ENCODE measurements at regions not wholly inside any gene's neighbourhood (a gene's known extent, or its start where the extent isn't known, plus 50 kb on each side); places are given as distances from the start of the nearest gene placed in this dataset.

GRCh38 chr4:175369087-175369486 lies 443.0 kb downstream of the GPM6A start:
- Histone ChIP-seq H3K4me1 (ENCODE audit: control insufficient read depth, insufficient read depth, low read length) (no peaks in the 10 kb centered on the region), H3K9ac (ENCODE audit: low read length in 2 of 2) (no peak overlapping the region), H3K9me3 (ENCODE audit: control insufficient read depth in 2 of 2, low read length in 2 of 2) (no peaks in the 10 kb centered on the region), H3K36me3 (ENCODE audit: control insufficient read depth in 2 of 2, insufficient read depth in 2 of 2, low read length in 2 of 2) (no peaks in the 10 kb centered on the region), H3K27me3 (ENCODE audit: control insufficient read depth in 1 of 2, insufficient read depth in 2 of 2, low read length in 2 of 2) (no peaks in the 10 kb centered on the region), H3K27ac (ENCODE audit: low read length) (no peak overlapping the region), H3K4me3 (ENCODE audit: low read length in 2 of 2) (no peak overlapping the region)

GRCh38 chr4:175371091-175371490 lies 441.0 kb downstream of the GPM6A start:
- Histone ChIP-seq H3K4me3 (ENCODE audit: low read length in 2 of 2) (no peak overlapping the region), H3K9me3 (ENCODE audit: control insufficient read depth in 2 of 2, low read length in 2 of 2) (no peaks in the 10 kb centered on the region), H3K27ac (ENCODE audit: low read length) (no peak overlapping the region), H3K4me1 (ENCODE audit: control insufficient read depth, insufficient read depth, low read length) (no peaks in the 10 kb centered on the region), H3K9ac (ENCODE audit: low read length in 2 of 2) (no peak overlapping the region), H3K36me3 (ENCODE audit: control insufficient read depth in 2 of 2, insufficient read depth in 2 of 2, low read length in 2 of 2) (no peaks in the 10 kb centered on the region), H3K27me3 (ENCODE audit: control insufficient read depth in 1 of 2, insufficient read depth in 2 of 2, low read length in 2 of 2) (no peaks in the 10 kb centered on the region)

GRCh38 chr4:175373031-175373430 lies 439.0 kb downstream of the GPM6A start:
- Histone ChIP-seq H3K36me3 (ENCODE audit: control insufficient read depth in 2 of 2, insufficient read depth in 2 of 2, low read length in 2 of 2) (no peaks in the 10 kb centered on the region), H3K4me3 (ENCODE audit: low read length in 2 of 2) (no peak overlapping the region), H3K27me3 (ENCODE audit: control insufficient read depth in 1 of 2, insufficient read depth in 2 of 2, low read length in 2 of 2) (no peaks in the 10 kb centered on the region), H3K4me1 (ENCODE audit: control insufficient read depth, insufficient read depth, low read length) (no peaks in the 10 kb centered on the region), H3K27ac (ENCODE audit: low read length) (no peak overlapping the region), H3K9me3 (ENCODE audit: control insufficient read depth in 2 of 2, low read length in 2 of 2) (no peaks in the 10 kb centered on the region), H3K9ac (ENCODE audit: low read length in 2 of 2) (no peak overlapping the region)

GRCh38 chr4:175374459-175374858 lies 437.6 kb downstream of the GPM6A start:
- Histone ChIP-seq H3K9me3 (ENCODE audit: control insufficient read depth in 2 of 2, low read length in 2 of 2) (no peaks in the 10 kb centered on the region), H3K4me3 (ENCODE audit: low read length in 2 of 2) (no peak overlapping the region), H3K27ac (ENCODE audit: low read length) (no peak overlapping the region)

GRCh38 chr4:175376287-175376977 lies 435.6 kb downstream of the GPM6A start:
- no peaks in the 10 kb centered on the region for H3K36me3 ChIP-seq (ENCODE audit: control insufficient read depth in 2 of 2, insufficient read depth in 2 of 2, low read length in 2 of 2)
- H3K9ac ChIP-seq (ENCODE audit: low read length in 2 of 2) = no peak overlapping the region
- no peaks in the 10 kb centered on the region for H3K27me3 ChIP-seq (ENCODE audit: control insufficient read depth in 1 of 2, insufficient read depth in 2 of 2, low read length in 2 of 2)
- no peak overlapping the region for H3K4me3 ChIP-seq (ENCODE audit: low read length in 2 of 2)
- no peaks in the 10 kb centered on the region for H3K4me1 ChIP-seq (ENCODE audit: control insufficient read depth, insufficient read depth, low read length)
- no peaks in the 10 kb centered on the region for H3K9me3 ChIP-seq (ENCODE audit: control insufficient read depth in 2 of 2, low read length in 2 of 2)
- no peak overlapping the region for H3K27ac ChIP-seq (ENCODE audit: low read length)

More at GRCh38 chr4:175374459-175374858, 437.6 kb downstream of the GPM6A start:
- Histone ChIP-seq H3K9ac (ENCODE audit: low read length in 2 of 2) (no peak overlapping the region), H3K4me1 (ENCODE audit: control insufficient read depth, insufficient read depth, low read length) (no peaks in the 10 kb centered on the region), H3K27me3 (ENCODE audit: control insufficient read depth in 1 of 2, insufficient read depth in 2 of 2, low read length in 2 of 2) (no peaks in the 10 kb centered on the region), H3K36me3 (ENCODE audit: control insufficient read depth in 2 of 2, insufficient read depth in 2 of 2, low read length in 2 of 2) (no peaks in the 10 kb centered on the region)

- Histone ChIP-seq H3K27me3 (ENCODE audit: control insufficient read depth in 1 of 2, insufficient read depth in 2 of 2, low read length in 2 of 2) (no peaks in the 10 kb centered on the region), H3K9ac (ENCODE audit: low read length in 2 of 2) (no peak overlapping the region), H3K36me3 (ENCODE audit: control insufficient read depth in 2 of 2, insufficient read depth in 2 of 2, low read length in 2 of 2) (no peaks in the 10 kb centered on the region)
Observed at GRCh38 chr4:175377203-175377602, 434.9 kb downstream of the GPM6A start.

GRCh38 chr4:175378372-175378771 lies 433.7 kb downstream of the GPM6A start:
- H3K27me3 ChIP-seq (ENCODE audit: control insufficient read depth in 1 of 2, insufficient read depth in 2 of 2, low read length in 2 of 2) = no peaks in the 10 kb centered on the region
- H3K9me3 ChIP-seq (ENCODE audit: control insufficient read depth in 2 of 2, low read length in 2 of 2) = no peaks in the 10 kb centered on the region
- no peak overlapping the region for H3K4me3 ChIP-seq (ENCODE audit: low read length in 2 of 2)
- H3K4me1 ChIP-seq (ENCODE audit: control insufficient read depth, insufficient read depth, low read length) = no peaks in the 10 kb centered on the region
- H3K9ac ChIP-seq (ENCODE audit: low read length in 2 of 2) = no peak overlapping the region
- H3K27ac ChIP-seq (ENCODE audit: low read length) = no peak overlapping the region
- H3K36me3 ChIP-seq (ENCODE audit: control insufficient read depth in 2 of 2, insufficient read depth in 2 of 2, low read length in 2 of 2) = no peaks in the 10 kb centered on the region

More at GRCh38 chr4:175377203-175377602, 434.9 kb downstream of the GPM6A start:
- Histone ChIP-seq H3K4me1 (ENCODE audit: control insufficient read depth, insufficient read depth, low read length) (no peaks in the 10 kb centered on the region), H3K4me3 (ENCODE audit: low read length in 2 of 2) (no peak overlapping the region), H3K9me3 (ENCODE audit: control insufficient read depth in 2 of 2, low read length in 2 of 2) (no peaks in the 10 kb centered on the region), H3K27ac (ENCODE audit: low read length) (no peak overlapping the region)

GRCh38 chr4:175380841-175381240 lies 431.2 kb downstream of the GPM6A start:
- Histone ChIP-seq H3K27ac (ENCODE audit: low read length) (no peak overlapping the region), H3K4me3 (ENCODE audit: low read length in 2 of 2) (no peak overlapping the region), H3K4me1 (ENCODE audit: control insufficient read depth, insufficient read depth, low read length) (no peaks in the 10 kb centered on the region), H3K36me3 (ENCODE audit: control insufficient read depth in 2 of 2, insufficient read depth in 2 of 2, low read length in 2 of 2) (no peaks in the 10 kb centered on the region), H3K9ac (ENCODE audit: low read length in 2 of 2) (no peak overlapping the region), H3K27me3 (ENCODE audit: control insufficient read depth in 1 of 2, insufficient read depth in 2 of 2, low read length in 2 of 2) (no peaks in the 10 kb centered on the region), H3K9me3 (ENCODE audit: control insufficient read depth in 2 of 2, low read length in 2 of 2) (no peaks in the 10 kb centered on the region)

- Histone ChIP-seq H3K27me3 (ENCODE audit: control insufficient read depth in 1 of 2, insufficient read depth in 2 of 2, low read length in 2 of 2) (no peaks in the 10 kb centered on the region), H3K9me3 (ENCODE audit: control insufficient read depth in 2 of 2, low read length in 2 of 2) (peaks cover 0 to 4% of the 10 kb centered on the region in 2 donors), H3K9ac (ENCODE audit: low read length in 2 of 2) (no peak overlapping the region), H3K27ac (ENCODE audit: low read length) (no peak overlapping the region), H3K36me3 (ENCODE audit: control insufficient read depth in 2 of 2, insufficient read depth in 2 of 2, low read length in 2 of 2) (no peaks in the 10 kb centered on the region), H3K4me1 (ENCODE audit: control insufficient read depth, insufficient read depth, low read length) (no peaks in the 10 kb centered on the region), H3K4me3 (ENCODE audit: low read length in 2 of 2) (no peak overlapping the region)
Observed at GRCh38 chr4:175385797-175386196, 426.3 kb downstream of the GPM6A start.

- no peaks in the 10 kb centered on the region for H3K27me3 ChIP-seq (ENCODE audit: control insufficient read depth in 1 of 2, insufficient read depth in 2 of 2, low read length in 2 of 2)
- H3K27ac ChIP-seq (ENCODE audit: low read length) = no peak overlapping the region
- no peak overlapping the region for H3K4me3 ChIP-seq (ENCODE audit: low read length in 2 of 2)
- no peak overlapping the region for H3K9ac ChIP-seq (ENCODE audit: low read length in 2 of 2)
- H3K36me3 ChIP-seq (ENCODE audit: control insufficient read depth in 2 of 2, insufficient read depth in 2 of 2, low read length in 2 of 2) = no peaks in the 10 kb centered on the region
- H3K9me3 ChIP-seq (ENCODE audit: control insufficient read depth in 2 of 2, low read length in 2 of 2) = peaks cover 0 to 4% of the 10 kb centered on the region in 2 donors
- H3K4me1 ChIP-seq (ENCODE audit: control insufficient read depth, insufficient read depth, low read length) = no peaks in the 10 kb centered on the region
Observed at GRCh38 chr4:175386776-175387507, 425.1 kb downstream of the GPM6A start.

GRCh38 chr4:175394208-175394607 lies 417.9 kb downstream of the GPM6A start:
- H3K27me3 ChIP-seq (ENCODE audit: control insufficient read depth in 1 of 2, insufficient read depth in 2 of 2, low read length in 2 of 2) = no peaks in the 10 kb centered on the region
- H3K9ac ChIP-seq (ENCODE audit: low read length in 2 of 2) = no peak overlapping the region
- no peak overlapping the region for H3K4me3 ChIP-seq (ENCODE audit: low read length in 2 of 2)
- H3K9me3 ChIP-seq (ENCODE audit: control insufficient read depth in 2 of 2, low read length in 2 of 2) = peaks cover 0 to 3% of the 10 kb centered on the region in 2 donors
- H3K36me3 ChIP-seq (ENCODE audit: control insufficient read depth in 2 of 2, insufficient read depth in 2 of 2, low read length in 2 of 2) = no peaks in the 10 kb centered on the region
- no peaks in the 10 kb centered on the region for H3K4me1 ChIP-seq (ENCODE audit: control insufficient read depth, insufficient read depth, low read length)
- no peak overlapping the region for H3K27ac ChIP-seq (ENCODE audit: low read length)

Measured in stomach smooth muscle (tissue), 2 donors.